GM23338 (cell line): ENCODE measurements at regions not wholly inside any gene's neighbourhood (a gene's known extent, or its start where the extent isn't known, plus 50 kb on each side); places are given as distances from the start of the nearest gene placed in this dataset.

Experiments
- CREB1 ChIP-seq: fragments of 250-450 bp; sonication (Bioruptor Pico); IDR thresholded peaks from 2 replicates; pipeline ENCODE4 v1.5.0; 2020; ENCODE audit warnings: low read depth, mild to moderate bottlenecking, moderate library complexity
- EZH2 ChIP-seq: fragments of 200-600 bp; sonication (generic); IDR thresholded peaks from one replicate; pipeline ENCODE4 v1.8.0; 2017; ENCODE audit warnings: antibody characterized with exemption, mild to moderate bottlenecking, low read depth; ENCODE audit not compliant: unreplicated experiment
- EZH2phosphoT487 ChIP-seq: fragments of 200-600 bp; sonication (generic); IDR thresholded peaks from one replicate; pipeline ENCODE4 v1.8.1; 2018; ENCODE audit warnings: antibody characterized with exemption; ENCODE audit not compliant: unreplicated experiment
- TF ChIP-seq, protein P1 (sequence below), 2 experiments: fragments of 200-600 bp in 1 of 2; sonication (generic) in 1 of 2; conservative IDR thresholded peaks; 2 replicates each; pipeline versions ENCODE4 v1.5.1 to v1.6.1; 2016 to 2017; ENCODE audit warnings: antibody characterized with exemption in 2 of 2, low read depth in 2 of 2, mild to moderate bottlenecking in 2 of 2, moderate library complexity in 1 of 2

DNA sequence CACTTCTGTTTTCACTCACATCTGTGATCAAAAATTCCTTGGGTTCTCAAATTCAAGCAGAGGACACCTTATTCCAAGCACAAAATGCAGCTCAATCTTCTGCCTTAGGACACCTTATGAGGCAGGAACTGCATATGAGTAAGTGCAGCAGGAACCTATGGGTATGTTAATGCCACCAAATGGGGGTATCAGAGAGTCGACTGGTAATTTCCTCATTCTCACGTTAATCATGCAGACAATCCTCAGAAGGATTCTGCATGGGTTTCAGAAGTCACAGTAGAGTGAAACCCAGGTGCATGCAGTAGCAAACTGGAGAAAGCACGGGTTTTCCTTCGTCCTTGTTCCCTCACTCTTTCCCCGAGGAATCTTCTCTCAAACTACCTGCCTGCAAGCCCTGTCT, 452.8 kb downstream of the CBLN2 start:
- TF ChIP-seq, protein P1, sequence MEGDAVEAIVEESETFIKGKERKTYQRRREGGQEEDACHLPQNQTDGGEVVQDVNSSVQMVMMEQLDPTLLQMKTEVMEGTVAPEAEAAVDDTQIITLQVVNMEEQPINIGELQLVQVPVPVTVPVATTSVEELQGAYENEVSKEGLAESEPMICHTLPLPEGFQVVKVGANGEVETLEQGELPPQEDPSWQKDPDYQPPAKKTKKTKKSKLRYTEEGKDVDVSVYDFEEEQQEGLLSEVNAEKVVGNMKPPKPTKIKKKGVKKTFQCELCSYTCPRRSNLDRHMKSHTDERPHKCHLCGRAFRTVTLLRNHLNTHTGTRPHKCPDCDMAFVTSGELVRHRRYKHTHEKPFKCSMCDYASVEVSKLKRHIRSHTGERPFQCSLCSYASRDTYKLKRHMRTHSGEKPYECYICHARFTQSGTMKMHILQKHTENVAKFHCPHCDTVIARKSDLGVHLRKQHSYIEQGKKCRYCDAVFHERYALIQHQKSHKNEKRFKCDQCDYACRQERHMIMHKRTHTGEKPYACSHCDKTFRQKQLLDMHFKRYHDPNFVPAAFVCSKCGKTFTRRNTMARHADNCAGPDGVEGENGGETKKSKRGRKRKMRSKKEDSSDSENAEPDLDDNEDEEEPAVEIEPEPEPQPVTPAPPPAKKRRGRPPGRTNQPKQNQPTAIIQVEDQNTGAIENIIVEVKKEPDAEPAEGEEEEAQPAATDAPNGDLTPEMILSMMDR (conservative IDR thresholded peaks at IDR 0.05; ENCODE audit: low read depth in 2 of 2): no peak
- TF ChIP-seq EZH2: no peak
- no peak for TF ChIP-seq CREB1 (CRISPR knock-in tag)
- TF ChIP-seq EZH2phosphoT487: no peak
